Testis (tissue), 2 donors: ENCODE measurements at regions not wholly inside any gene's neighbourhood (a gene's known extent, or its start where the extent isn't known, plus 50 kb on each side); places are given as distances from the start of the nearest gene placed in this dataset.

ENCODE experiments used
- DNase-seq: peaks from one replicate; pipeline ENCODE4 v3.0.0-alpha.2; 2019
- H3K27ac ChIP-seq, 2 donors: fragments of 200-600 bp; sonication (generic); one replicate each; pipeline ENCODE4 v1.5.1; 2019
- H3K27me3 ChIP-seq: fragments of 200-600 bp; sonication (generic); one replicate; pipeline ENCODE4 v1.5.1; 2019
- H3K36me3 ChIP-seq: fragments of 200-600 bp; sonication (generic); one replicate; pipeline ENCODE4 v1.5.1; 2017; ENCODE audit warnings: low read depth; ENCODE audit errors: missing control alignments
- H3K4me1 ChIP-seq: fragments of 200-600 bp; sonication (generic); one replicate; pipeline ENCODE4 v1.5.1; 2019
- H3K4me3 ChIP-seq, 2 donors: fragments of 200-600 bp; sonication (generic); one replicate each; pipeline ENCODE4 v1.5.1; 2017 to 2019
- H3K9me3 ChIP-seq: fragments of 200-600 bp; sonication (generic); one replicate; pipeline ENCODE4 v1.5.1; 2017
- POLR2A ChIP-seq: fragments of 450-650 bp; IDR thresholded peaks from one replicate; pipeline ENCODE4 v1.6.1; 2017; ENCODE audit warnings: antibody characterized with exemption, mild to moderate bottlenecking, moderate library complexity
- WGBS, 2 donors: methylation state at CpG; one replicate each; pipeline ENCODE4 v1.1.5; 2018; 5-methylcytosine and 5-hydroxymethylcytosine counted together
- intact Hi-C: fragments of 100-400 bp; cut with DNase I; formaldehyde crosslinking; loops from one replicate; pipeline ENCODE4 v1.15.1; 2023; ENCODE audit warnings: low total_unique reads
- TF ChIP-seq, protein P1 (sequence below), 3 experiments: fragments of 450-650 bp in 2 of 3; fragments of 200-600 bp in 1 of 3; sonication (generic) in 1 of 3; IDR thresholded peaks; one replicate each; pipeline ENCODE4 v1.5.1; 2016 to 2019; ENCODE audit warnings: antibody characterized with exemption in 3 of 3, mild to moderate bottlenecking in 2 of 3, moderate library complexity in 1 of 3

DNA sequence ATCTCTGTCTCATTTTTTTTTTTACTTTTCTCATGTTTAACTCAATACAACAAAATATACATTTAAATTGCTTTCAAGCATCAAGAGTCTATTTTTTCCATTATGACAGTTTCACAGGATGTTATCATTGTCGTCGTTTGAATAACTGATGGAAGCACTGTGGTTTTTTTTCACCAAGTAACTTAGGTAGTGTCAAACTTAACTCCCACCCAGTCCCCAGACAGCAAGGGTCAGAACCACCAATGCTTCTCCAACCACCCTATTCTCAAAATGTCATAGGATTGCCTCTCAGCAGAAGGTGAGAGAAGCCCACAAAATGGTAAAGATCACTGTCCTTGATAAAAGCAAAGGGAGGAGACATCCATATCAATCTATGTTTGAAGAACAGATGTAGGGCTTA lies 339.4 kb downstream of the SFMBT2 start:
- H3K36me3 ChIP-seq = no peaks in the 10 kb centered on the region
- TF ChIP-seq, protein P1, sequence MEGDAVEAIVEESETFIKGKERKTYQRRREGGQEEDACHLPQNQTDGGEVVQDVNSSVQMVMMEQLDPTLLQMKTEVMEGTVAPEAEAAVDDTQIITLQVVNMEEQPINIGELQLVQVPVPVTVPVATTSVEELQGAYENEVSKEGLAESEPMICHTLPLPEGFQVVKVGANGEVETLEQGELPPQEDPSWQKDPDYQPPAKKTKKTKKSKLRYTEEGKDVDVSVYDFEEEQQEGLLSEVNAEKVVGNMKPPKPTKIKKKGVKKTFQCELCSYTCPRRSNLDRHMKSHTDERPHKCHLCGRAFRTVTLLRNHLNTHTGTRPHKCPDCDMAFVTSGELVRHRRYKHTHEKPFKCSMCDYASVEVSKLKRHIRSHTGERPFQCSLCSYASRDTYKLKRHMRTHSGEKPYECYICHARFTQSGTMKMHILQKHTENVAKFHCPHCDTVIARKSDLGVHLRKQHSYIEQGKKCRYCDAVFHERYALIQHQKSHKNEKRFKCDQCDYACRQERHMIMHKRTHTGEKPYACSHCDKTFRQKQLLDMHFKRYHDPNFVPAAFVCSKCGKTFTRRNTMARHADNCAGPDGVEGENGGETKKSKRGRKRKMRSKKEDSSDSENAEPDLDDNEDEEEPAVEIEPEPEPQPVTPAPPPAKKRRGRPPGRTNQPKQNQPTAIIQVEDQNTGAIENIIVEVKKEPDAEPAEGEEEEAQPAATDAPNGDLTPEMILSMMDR (IDR thresholded peaks at IDR 0.05) = no peak
- TF ChIP-seq POLR2A = no peak
- WGBS, 2 donors = 79 to 86% methylated on average over 2 of the region's 2 CpGs
- no peaks in the 10 kb centered on the region for H3K4me1 ChIP-seq
- no peak for DNase-seq
- H3K27me3 ChIP-seq = no peaks in the 10 kb centered on the region
- no peak overlapping the region for H3K4me3 ChIP-seq
- no peak overlapping the region for H3K27ac ChIP-seq
- intact Hi-C loops = no loop called here
- H3K9me3 ChIP-seq = no peaks in the 10 kb centered on the region

DNA sequence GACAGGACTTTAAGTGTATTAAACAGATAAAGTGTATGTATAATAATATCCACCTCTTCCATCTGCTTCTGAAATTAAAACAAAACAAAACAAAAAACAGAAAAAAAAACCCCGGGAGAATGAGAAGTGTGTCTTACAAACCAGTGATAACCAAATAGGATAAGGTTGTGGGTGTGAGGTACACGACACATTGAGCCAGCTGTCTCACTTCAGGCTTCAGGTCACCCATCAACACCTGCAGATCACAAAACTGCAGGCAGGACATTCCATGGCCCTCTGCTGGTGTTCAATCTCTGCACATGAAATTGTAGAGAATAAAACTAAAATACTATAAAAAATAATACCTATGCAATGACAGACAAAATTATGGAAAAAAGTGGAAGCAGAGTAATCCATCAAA lies 339.9 kb downstream of the SFMBT2 start:
- DNase-seq = no peak
- no peaks in the 10 kb centered on the region for H3K27me3 ChIP-seq
- intact Hi-C loops = no loop called here
- no peaks in the 10 kb centered on the region for H3K36me3 ChIP-seq
- H3K4me1 ChIP-seq = no peaks in the 10 kb centered on the region
- 77 to 83% methylated on average over 2 of the region's 2 CpGs for WGBS, 2 donors
- no peaks in the 10 kb centered on the region for H3K9me3 ChIP-seq
- no peak overlapping the region for H3K4me3 ChIP-seq
- H3K27ac ChIP-seq = no peak overlapping the region
- TF ChIP-seq, protein P1 (IDR thresholded peaks at IDR 0.05) = no peak
- no peak for TF ChIP-seq POLR2A

DNA sequence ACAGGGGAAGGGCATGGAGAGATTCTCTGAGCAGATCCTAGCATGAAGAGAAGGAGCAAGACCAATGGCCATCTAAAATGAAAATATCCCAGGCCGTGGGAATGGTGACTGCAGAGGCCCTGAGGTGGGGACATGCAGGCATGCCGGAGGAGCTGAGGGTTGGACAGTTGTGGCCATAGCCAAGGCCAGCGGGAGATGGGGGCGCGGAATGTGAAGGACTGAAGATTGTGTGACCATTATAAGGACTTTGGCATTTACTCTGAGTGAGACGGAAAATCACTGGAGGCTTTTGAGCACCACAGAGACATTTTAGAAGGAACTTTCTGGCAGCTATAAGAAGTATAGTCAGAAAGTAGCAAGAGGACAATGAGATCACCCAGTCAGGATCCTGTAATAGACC lies 341.1 kb downstream of the SFMBT2 start:
- 84 to 90% methylated on average over 6 of the region's 6 CpGs for WGBS, 2 donors

DNA sequence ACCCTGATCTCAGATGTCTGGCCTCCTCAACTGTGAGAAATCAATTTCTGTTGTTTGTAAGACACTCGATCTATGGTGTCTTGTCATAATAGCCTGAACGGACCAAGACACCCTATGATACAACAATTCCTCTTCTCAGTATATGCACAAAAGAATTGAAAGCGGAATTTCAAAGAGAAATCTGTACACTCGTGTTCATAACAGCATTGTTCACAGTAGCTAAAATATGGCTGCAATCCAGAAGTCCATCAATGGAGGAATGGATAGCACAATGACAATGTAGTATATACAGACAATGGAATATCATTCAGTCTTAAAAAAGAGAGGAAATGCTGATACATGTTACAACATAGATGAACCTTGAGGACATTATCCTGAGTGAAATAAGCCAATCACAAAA lies 354.6 kb downstream of the SFMBT2 start:
- Histone ChIP-seq H3K4me1 (no peaks in the 10 kb centered on the region), H3K9me3 (no peaks in the 10 kb centered on the region), H3K27ac (no peak overlapping the region), H3K36me3 (no peaks in the 10 kb centered on the region), H3K4me3 (no peak overlapping the region), H3K27me3 (no peaks in the 10 kb centered on the region)
- intact Hi-C loops = no loop called here
- 86 to 88% methylated on average over 4 of the region's 4 CpGs for WGBS, 2 donors
- no peak for TF ChIP-seq POLR2A
- TF ChIP-seq, protein P1 (IDR thresholded peaks at IDR 0.05) = no peak
- DNase-seq = no peak

More for the DNA sequence above, 341.1 kb downstream of the SFMBT2 start:
- Histone ChIP-seq H3K27ac (no peak overlapping the region), H3K9me3 (no peaks in the 10 kb centered on the region), H3K27me3 (no peaks in the 10 kb centered on the region), H3K36me3 (no peaks in the 10 kb centered on the region), H3K4me1 (no peaks in the 10 kb centered on the region), H3K4me3 (no peak overlapping the region)
- no peak for TF ChIP-seq POLR2A
- no peak for DNase-seq
- intact Hi-C loops = no loop called here

DNA sequence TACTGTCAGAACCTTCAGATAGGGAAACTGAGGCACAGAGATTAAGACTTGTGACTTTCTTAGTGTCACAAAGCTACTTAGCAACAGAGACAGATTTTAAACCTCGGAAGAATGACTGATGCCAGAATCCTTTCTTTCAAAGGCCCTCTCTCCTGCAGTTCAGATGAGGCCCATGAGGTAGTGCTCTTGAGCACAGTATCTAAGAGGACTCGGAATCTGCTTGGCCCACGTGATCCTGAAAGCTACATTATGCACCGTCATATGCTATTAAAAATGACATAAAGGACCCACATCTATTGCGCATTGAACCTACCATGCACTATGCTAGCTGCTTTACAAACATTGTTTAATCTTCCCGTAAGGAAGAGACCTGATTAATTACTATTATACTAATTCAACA lies 355.9 kb downstream of the SFMBT2 start:
- Histone ChIP-seq H3K27me3 (no peaks in the 10 kb centered on the region), H3K36me3 (no peaks in the 10 kb centered on the region), H3K9me3 (no peaks in the 10 kb centered on the region), H3K4me3 (no peak overlapping the region), H3K4me1 (no peaks in the 10 kb centered on the region), H3K27ac (no peak overlapping the region)
- WGBS, 2 donors = 65 to 67% methylated on average over 6 of the region's 6 CpGs
- no peak for DNase-seq
- intact Hi-C loops = no loop called here
- TF ChIP-seq, protein P1 (IDR thresholded peaks at IDR 0.05) = peak in 1 of 3 experiments; percentile 18
- no peak for TF ChIP-seq POLR2A
